ENCODE measurements at regions not wholly inside any gene's neighbourhood (a gene's known extent, or its start where the extent isn't known, plus 50 kb on each side); places are given as distances from the start of the nearest gene placed in this dataset.
"Not testable (repeated sequence)": the region's sequence is repeated elsewhere in the genome, so short reads cannot be mapped to it uniquely, and the experiment has no call there.

- H3K27ac Mint-ChIP-seq: no peak overlapping the region
- intact Hi-C loops (cut with micrococcal nuclease): no loop called here
- no peaks in the 10 kb centered on the region for H3K9me3 Mint-ChIP-seq
- H3K27me3 Mint-ChIP-seq: no peaks in the 10 kb centered on the region
- peaks cover 8% of the 10 kb centered on the region for H3K4me1 Mint-ChIP-seq (ENCODE audit: low read depth)
- H3K36me3 Mint-ChIP-seq (ENCODE audit: low read depth): peaks cover 6% of the 10 kb centered on the region
- no peak overlapping the region for H3K4me3 Mint-ChIP-seq
These were observed 141.6 kb upstream of the RIOK3 start for GRCh38 chr18:23311351-23312121.

- Mint-ChIP-seq H3K4me1 (ENCODE audit: low read depth) (peaks cover 2% of the 10 kb centered on the region), H3K27me3 (no peaks in the 10 kb centered on the region), H3K4me3 (no peak overlapping the region), H3K9me3 (no peaks in the 10 kb centered on the region), H3K27ac (no peak overlapping the region), H3K36me3 (ENCODE audit: low read depth) (peaks cover 6% of the 10 kb centered on the region)
- intact Hi-C loops (cut with micrococcal nuclease): no loop called here
These were observed 139.7 kb upstream of the RIOK3 start for GRCh38 chr18:23313379-23313778.

- Mint-ChIP-seq H3K4me3 (no peak overlapping the region), H3K9me3 (no peaks in the 10 kb centered on the region), H3K27me3 (no peaks in the 10 kb centered on the region), H3K27ac (no peak overlapping the region), H3K4me1 (ENCODE audit: low read depth) (no peaks in the 10 kb centered on the region), H3K36me3 (ENCODE audit: low read depth) (peaks cover 6% of the 10 kb centered on the region)
- intact Hi-C loops (cut with micrococcal nuclease): no loop called here
These were observed 138.4 kb upstream of the RIOK3 start for GRCh38 chr18:23314672-23315071.

GRCh38 chr18:23316316-23316715 is 136.8 kb upstream of the RIOK3 start:
- H3K4me1 Mint-ChIP-seq (ENCODE audit: low read depth): peaks cover 8% of the 10 kb centered on the region
- H3K36me3 Mint-ChIP-seq (ENCODE audit: low read depth): peaks cover 6% of the 10 kb centered on the region
- no peak overlapping the region for H3K4me3 Mint-ChIP-seq
- H3K27ac Mint-ChIP-seq: no peak overlapping the region
- intact Hi-C loops (cut with micrococcal nuclease): no loop called here
- H3K27me3 Mint-ChIP-seq: no peaks in the 10 kb centered on the region
- H3K9me3 Mint-ChIP-seq: no peaks in the 10 kb centered on the region

GRCh38 chr18:23316988-23317387 is 136.1 kb upstream of the RIOK3 start:
- peaks cover 8% of the 10 kb centered on the region for H3K4me1 Mint-ChIP-seq (ENCODE audit: low read depth)
- no peak overlapping the region for H3K27ac Mint-ChIP-seq
- peaks cover 6% of the 10 kb centered on the region for H3K36me3 Mint-ChIP-seq (ENCODE audit: low read depth)
- H3K4me3 Mint-ChIP-seq: no peak overlapping the region
- intact Hi-C loops (cut with micrococcal nuclease): no loop called here
- H3K27me3 Mint-ChIP-seq: no peaks in the 10 kb centered on the region
- no peaks in the 10 kb centered on the region for H3K9me3 Mint-ChIP-seq

GRCh38 chr18:23317975-23318675 is 135.0 kb upstream of the RIOK3 start:
- Mint-ChIP-seq H3K4me3 (no peak overlapping the region), H3K36me3 (ENCODE audit: low read depth) (peaks cover 6% of the 10 kb centered on the region), H3K27me3 (no peaks in the 10 kb centered on the region), H3K27ac (no peak overlapping the region), H3K4me1 (ENCODE audit: low read depth) (peaks cover 8% of the 10 kb centered on the region), H3K9me3 (no peaks in the 10 kb centered on the region)
- intact Hi-C loops (cut with micrococcal nuclease): no loop called here

- Mint-ChIP-seq H3K4me1 (ENCODE audit: low read depth) (peaks cover 8% of the 10 kb centered on the region), H3K9me3 (no peaks in the 10 kb centered on the region), H3K36me3 (ENCODE audit: low read depth) (no peaks in the 10 kb centered on the region), H3K4me3 (no peak overlapping the region), H3K27me3 (no peaks in the 10 kb centered on the region), H3K27ac (peak overlapping the region; percentile 34)
- intact Hi-C loops (cut with micrococcal nuclease): no loop called here
These were observed 132.3 kb upstream of the RIOK3 start for GRCh38 chr18:23320709-23321236.

- intact Hi-C loops (cut with micrococcal nuclease): no loop called here
- Mint-ChIP-seq H3K27me3 (no peaks in the 10 kb centered on the region), H3K36me3 (ENCODE audit: low read depth) (no peaks in the 10 kb centered on the region), H3K27ac (no peak overlapping the region), H3K4me1 (ENCODE audit: low read depth) (peaks cover 8% of the 10 kb centered on the region), H3K4me3 (no peak overlapping the region), H3K9me3 (no peaks in the 10 kb centered on the region)
These were observed 131.1 kb upstream of the RIOK3 start for GRCh38 chr18:23321996-23322395.

GRCh38 chr18:23324056-23324811 is 128.9 kb upstream of the RIOK3 start:
- Mint-ChIP-seq H3K4me1 (ENCODE audit: low read depth) (peaks cover 8% of the 10 kb centered on the region), H3K4me3 (no peak overlapping the region), H3K27ac (no peak overlapping the region), H3K9me3 (no peaks in the 10 kb centered on the region), H3K36me3 (ENCODE audit: low read depth) (no peaks in the 10 kb centered on the region), H3K27me3 (no peaks in the 10 kb centered on the region)
- intact Hi-C loops (cut with micrococcal nuclease): no loop called here

- no peak overlapping the region for H3K4me3 Mint-ChIP-seq
- no peak overlapping the region for H3K27ac Mint-ChIP-seq
- H3K4me1 Mint-ChIP-seq (ENCODE audit: low read depth): peaks cover 8% of the 10 kb centered on the region
- no peaks in the 10 kb centered on the region for H3K36me3 Mint-ChIP-seq (ENCODE audit: low read depth)
- no peaks in the 10 kb centered on the region for H3K27me3 Mint-ChIP-seq
- intact Hi-C loops (cut with micrococcal nuclease): no loop called here
- H3K9me3 Mint-ChIP-seq: no peaks in the 10 kb centered on the region
These were observed 128.2 kb upstream of the RIOK3 start for GRCh38 chr18:23324861-23325260.

GRCh38 chr18:23329671-23330070 is 123.4 kb upstream of the RIOK3 start:
- H3K36me3 Mint-ChIP-seq (ENCODE audit: low read depth); intact Hi-C loops (cut with micrococcal nuclease); H3K9me3 Mint-ChIP-seq; H3K4me3 Mint-ChIP-seq; H3K27ac Mint-ChIP-seq; H3K27me3 Mint-ChIP-seq; H3K4me1 Mint-ChIP-seq (ENCODE audit: low read depth): not testable (repeated sequence)

- no peak overlapping the region for H3K4me3 Mint-ChIP-seq
- H3K4me1 Mint-ChIP-seq (ENCODE audit: low read depth): no peaks in the 10 kb centered on the region
- no peaks in the 10 kb centered on the region for H3K27me3 Mint-ChIP-seq
- intact Hi-C loops (cut with micrococcal nuclease): no loop called here
- no peak overlapping the region for H3K27ac Mint-ChIP-seq
- no peaks in the 10 kb centered on the region for H3K36me3 Mint-ChIP-seq (ENCODE audit: low read depth)
- H3K9me3 Mint-ChIP-seq: no peaks in the 10 kb centered on the region
These were observed 122.7 kb upstream of the RIOK3 start for GRCh38 chr18:23330423-23330822.

GRCh38 chr18:23331091-23331920 is 121.8 kb upstream of the RIOK3 start:
- intact Hi-C loops (cut with micrococcal nuclease): no loop called here
- no peaks in the 10 kb centered on the region for H3K4me1 Mint-ChIP-seq (ENCODE audit: low read depth)
- no peaks in the 10 kb centered on the region for H3K27me3 Mint-ChIP-seq
- H3K9me3 Mint-ChIP-seq: no peaks in the 10 kb centered on the region
- no peaks in the 10 kb centered on the region for H3K36me3 Mint-ChIP-seq (ENCODE audit: low read depth)
- H3K4me3 Mint-ChIP-seq: no peak overlapping the region
- no peak overlapping the region for H3K27ac Mint-ChIP-seq
